Inflammatory macrophage (primary cell): ENCODE measurements at regions not wholly inside any gene's neighbourhood (a gene's known extent, or its start where the extent isn't known, plus 50 kb on each side); places are given as distances from the start of the nearest gene placed in this dataset.

Experiments used
- DNase-seq, 2 donors: peaks; one replicate each; pipeline ENCODE4 v3.0.0-alpha.2; 2020 to 2022

- DNase-seq = no peak
Observed at GRCh38 chr3:83076041-83076440, 1314.6 kb upstream of the GBE1 start.

GRCh38 chr3:83074485-83074884, 1313.0 kb upstream of the GBE1 start:
- no peak for DNase-seq

- DNase-seq = no peak
Observed at GRCh38 chr3:83065851-83066460, 1304.5 kb upstream of the GBE1 start.

- DNase-seq = no peak
Observed at GRCh38 chr3:83063446-83063845, 1302.0 kb upstream of the GBE1 start.

- no peak for DNase-seq
Observed at GRCh38 chr3:83048556-83048955, 1287.1 kb upstream of the GBE1 start.

GRCh38 chr3:83039422-83039821, 1278.0 kb upstream of the GBE1 start:
- no peak for DNase-seq

GRCh38 chr3:83035704-83036010, 1274.2 kb upstream of the GBE1 start:
- DNase-seq = no peak

- DNase-seq = no peak
Observed at GRCh38 chr3:83034806-83035703, 1273.6 kb upstream of the GBE1 start.

GRCh38 chr3:83033133-83033532, 1271.7 kb upstream of the GBE1 start:
- DNase-seq = no peak

- DNase-seq = no peak
Observed at GRCh38 chr3:83023086-83023485, 1261.6 kb upstream of the GBE1 start.

GRCh38 chr3:83011481-83011880, 1250.0 kb upstream of the GBE1 start:
- DNase-seq = no peak

- no peak for DNase-seq
Observed at GRCh38 chr3:83003917-83004316, 1242.5 kb upstream of the GBE1 start.

GRCh38 chr3:83002869-83003445, 1241.5 kb upstream of the GBE1 start:
- DNase-seq = no peak

GRCh38 chr3:82999777-83000176, 1238.3 kb upstream of the GBE1 start:
- DNase-seq = no peak

- no peak for DNase-seq
Observed at GRCh38 chr3:82978368-82978767, 1216.9 kb upstream of the GBE1 start.

GRCh38 chr3:82977871-82978270, 1216.4 kb upstream of the GBE1 start:
- DNase-seq = no peak

GRCh38 chr3:82973791-82974190, 1212.3 kb upstream of the GBE1 start:
- no peak for DNase-seq

- no peak for DNase-seq
Observed at GRCh38 chr3:82960379-82960778, 1198.9 kb upstream of the GBE1 start.

- no peak for DNase-seq
Observed at GRCh38 chr3:82957696-82958095, 1196.3 kb upstream of the GBE1 start.

- DNase-seq = no peak
Observed at GRCh38 chr3:82957079-82957478, 1195.6 kb upstream of the GBE1 start.

GRCh38 chr3:82954486-82954885, 1193.0 kb upstream of the GBE1 start:
- DNase-seq = no peak

GRCh38 chr3:82942041-82942440, 1180.6 kb upstream of the GBE1 start:
- no peak for DNase-seq

GRCh38 chr3:82940124-82940523, 1178.7 kb upstream of the GBE1 start:
- no peak for DNase-seq

GRCh38 chr3:82939491-82940097, 1178.1 kb upstream of the GBE1 start:
- no peak for DNase-seq
